NCI-H1694 treated with DMSO at 0.1 percent for 48 hours (cell line): ENCODE measurements at regions not wholly inside any gene's neighbourhood (a gene's known extent, or its start where the extent isn't known, plus 50 kb on each side); places are given as distances from the start of the nearest gene placed in this dataset.

ENCODE experiments used
- DNase-seq: peaks from one replicate; lab custom pipeline; 2025; lab: John Stamatoyannopoulos, UW

GRCh38 chr1:163744301-163744887 lies 422.6 kb downstream of the NUF2 start:
- no peak for DNase-seq

GRCh38 chr1:163745204-163745603 lies 423.4 kb downstream of the NUF2 start:
- no peak for DNase-seq

- DNase-seq = no peak
These were observed 425.5 kb downstream of the NUF2 start for GRCh38 chr1:163747261-163747660.

GRCh38 chr1:163747855-163748254 lies 426.1 kb downstream of the NUF2 start:
- DNase-seq = no peak

GRCh38 chr1:163758977-163759670 lies 437.4 kb downstream of the NUF2 start:
- no peak for DNase-seq

- DNase-seq = no peak
These were observed 440.1 kb downstream of the NUF2 start for GRCh38 chr1:163761898-163762297.

GRCh38 chr1:163766257-163766918 lies 444.6 kb downstream of the NUF2 start:
- DNase-seq = no peak

GRCh38 chr1:163768576-163768975 lies 446.8 kb downstream of the NUF2 start:
- no peak for DNase-seq

- no peak for DNase-seq
These were observed 448.5 kb downstream of the NUF2 start for GRCh38 chr1:163770265-163770664.

GRCh38 chr1:163771637-163772036 lies 449.9 kb downstream of the NUF2 start:
- DNase-seq = no peak

GRCh38 chr1:163772246-163772645 lies 450.5 kb downstream of the NUF2 start:
- DNase-seq = no peak

GRCh38 chr1:163773396-163773795 lies 451.6 kb downstream of the NUF2 start:
- DNase-seq = no peak

- peak; percentile 95 for DNase-seq
These were observed 452.7 kb downstream of the NUF2 start for GRCh38 chr1:163774401-163774945.

- DNase-seq = no peak
These were observed 453.3 kb downstream of the NUF2 start for GRCh38 chr1:163774978-163775620.

GRCh38 chr1:163777205-163777604 lies 455.5 kb downstream of the NUF2 start:
- DNase-seq = no peak

- no peak for DNase-seq
These were observed 459.4 kb downstream of the NUF2 start for GRCh38 chr1:163781146-163781545.

GRCh38 chr1:163785868-163786405 lies 464.2 kb downstream of the NUF2 start:
- DNase-seq = no peak

- DNase-seq = no peak
These were observed 468.2 kb downstream of the NUF2 start for GRCh38 chr1:163789911-163790310.

GRCh38 chr1:163794551-163794950 lies 472.8 kb downstream of the NUF2 start:
- DNase-seq = no peak

GRCh38 chr1:163796394-163796821 lies 474.7 kb downstream of the NUF2 start:
- DNase-seq = no peak

GRCh38 chr1:163797816-163798215 lies 476.1 kb downstream of the NUF2 start:
- DNase-seq = no peak

- DNase-seq = no peak
These were observed 477.5 kb downstream of the NUF2 start for GRCh38 chr1:163799190-163799805.
